ENCODE measurements at regions not wholly inside any gene's neighbourhood (a gene's known extent, or its start where the extent isn't known, plus 50 kb on each side); places are given as distances from the start of the nearest gene placed in this dataset.

DNA sequence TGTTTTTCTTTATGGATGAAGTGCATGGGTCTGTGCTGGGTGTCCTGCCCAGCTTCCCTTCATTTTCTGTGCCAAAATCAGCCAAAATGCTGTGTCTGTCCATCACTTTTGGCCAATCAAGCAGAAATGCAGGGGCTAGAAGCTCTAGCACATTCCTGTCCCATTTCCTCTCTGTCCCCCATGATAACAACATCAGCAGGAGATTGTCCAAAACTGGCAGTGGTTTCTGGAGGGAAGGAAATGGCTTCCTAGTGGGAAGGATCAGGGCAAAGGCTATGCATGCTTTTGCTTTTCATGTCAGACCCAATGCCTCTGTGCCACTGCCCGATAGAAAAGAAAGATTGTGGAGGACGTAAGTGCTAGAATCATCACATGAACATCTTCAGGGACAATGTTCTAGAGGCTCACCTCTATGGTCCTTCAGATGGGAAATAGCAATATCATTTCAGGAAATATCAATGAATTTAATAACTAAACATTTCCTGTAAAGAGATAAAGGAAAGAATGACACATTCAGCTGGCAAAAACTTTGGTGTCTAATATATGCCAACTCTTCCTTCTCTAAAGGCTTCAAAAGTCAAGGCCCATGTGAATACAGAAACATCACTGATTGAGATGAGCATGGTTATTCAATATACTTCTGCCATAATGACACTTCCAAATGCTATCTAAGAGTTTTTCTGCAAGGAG is 107.5 kb downstream of the SETD4 start:
- DNase-seq (ENCODE audit: low spot score), result no peak
- TF ChIP-seq, protein P1, sequence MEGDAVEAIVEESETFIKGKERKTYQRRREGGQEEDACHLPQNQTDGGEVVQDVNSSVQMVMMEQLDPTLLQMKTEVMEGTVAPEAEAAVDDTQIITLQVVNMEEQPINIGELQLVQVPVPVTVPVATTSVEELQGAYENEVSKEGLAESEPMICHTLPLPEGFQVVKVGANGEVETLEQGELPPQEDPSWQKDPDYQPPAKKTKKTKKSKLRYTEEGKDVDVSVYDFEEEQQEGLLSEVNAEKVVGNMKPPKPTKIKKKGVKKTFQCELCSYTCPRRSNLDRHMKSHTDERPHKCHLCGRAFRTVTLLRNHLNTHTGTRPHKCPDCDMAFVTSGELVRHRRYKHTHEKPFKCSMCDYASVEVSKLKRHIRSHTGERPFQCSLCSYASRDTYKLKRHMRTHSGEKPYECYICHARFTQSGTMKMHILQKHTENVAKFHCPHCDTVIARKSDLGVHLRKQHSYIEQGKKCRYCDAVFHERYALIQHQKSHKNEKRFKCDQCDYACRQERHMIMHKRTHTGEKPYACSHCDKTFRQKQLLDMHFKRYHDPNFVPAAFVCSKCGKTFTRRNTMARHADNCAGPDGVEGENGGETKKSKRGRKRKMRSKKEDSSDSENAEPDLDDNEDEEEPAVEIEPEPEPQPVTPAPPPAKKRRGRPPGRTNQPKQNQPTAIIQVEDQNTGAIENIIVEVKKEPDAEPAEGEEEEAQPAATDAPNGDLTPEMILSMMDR (IDR thresholded peaks at IDR 0.05; ENCODE audit: extremely low read depth, missing control alignments), result no peak

GRCh38 chr21:35948982-35949381 is 111.3 kb downstream of the SETD4 start:
- no peak for DNase-seq (ENCODE audit: low spot score)
- TF ChIP-seq, protein P1 (IDR thresholded peaks at IDR 0.05; ENCODE audit: extremely low read depth, missing control alignments), result no peak

DNA sequence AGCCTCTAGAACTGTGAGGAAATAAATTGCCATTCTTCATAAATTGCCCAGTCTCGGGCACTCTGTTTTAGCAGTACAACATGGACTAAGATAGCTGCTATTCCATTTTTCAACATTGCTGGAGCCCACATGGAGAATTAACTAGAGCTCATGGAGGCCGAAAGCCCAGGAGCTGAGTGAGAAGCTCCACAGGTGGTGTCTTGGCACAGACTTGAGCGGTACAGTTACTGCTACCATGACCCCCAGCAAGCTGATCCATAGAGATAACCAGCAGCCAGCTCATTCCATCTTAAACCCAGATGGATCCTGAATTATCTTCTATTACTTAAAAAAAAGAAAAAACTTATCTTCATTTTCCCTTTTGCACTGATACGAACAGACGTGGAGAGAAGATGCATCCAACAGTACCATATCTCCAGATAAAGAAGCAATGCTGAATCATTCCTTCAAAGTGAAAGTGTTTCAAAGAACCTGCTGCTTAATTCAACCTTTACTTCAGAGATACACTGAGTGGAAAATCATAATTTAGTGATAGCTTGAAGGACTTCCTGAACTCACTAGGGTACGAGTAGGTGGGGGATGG is 115.1 kb downstream of the SETD4 start:
- DNase-seq (ENCODE audit: low spot score), result no peak

GRCh38 chr21:35943752-35944151 is 116.6 kb downstream of the SETD4 start:
- no peak for DNase-seq (ENCODE audit: low spot score)

More for the DNA sequence above, 115.1 kb downstream of the SETD4 start:
- TF ChIP-seq, protein P1 (IDR thresholded peaks at IDR 0.05; ENCODE audit: extremely low read depth, missing control alignments), result no peak

DNA sequence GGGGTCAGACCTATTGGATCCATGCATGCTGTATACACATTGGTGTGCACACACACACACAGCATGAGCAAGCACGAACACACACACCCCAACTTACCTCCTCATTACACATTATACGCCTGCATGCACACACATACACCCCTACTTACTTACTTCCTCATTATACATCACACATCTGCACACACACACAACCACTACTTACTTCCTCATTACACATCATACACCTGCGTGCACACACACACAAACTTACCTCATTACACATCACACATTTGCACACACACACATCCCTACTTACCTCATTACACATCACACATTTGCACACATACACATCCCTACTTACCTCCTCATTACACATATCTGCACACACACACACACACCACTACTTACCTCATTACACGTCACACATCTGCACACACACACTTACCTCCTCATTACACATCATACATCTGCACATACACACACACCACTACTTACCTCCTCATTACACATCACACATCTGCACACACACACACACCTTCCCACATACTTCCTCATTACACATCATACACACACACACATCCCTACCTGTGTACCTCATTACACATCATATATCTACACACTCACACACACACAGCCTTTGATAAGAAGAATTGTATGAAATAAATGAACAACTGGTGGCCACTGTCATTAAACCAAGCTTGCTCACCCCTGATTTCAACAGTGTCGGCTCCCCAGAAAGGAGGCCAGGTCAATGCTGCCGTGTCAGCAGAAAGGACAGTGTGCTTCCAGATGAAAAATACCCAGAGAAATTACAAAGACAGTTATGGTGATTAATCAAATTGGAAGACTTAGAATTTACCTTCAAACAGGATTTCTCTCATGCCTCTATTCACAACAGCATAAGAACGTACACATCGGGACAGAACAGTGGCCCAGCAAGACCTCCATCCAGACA is 117.8 kb downstream of the SETD4 start:
- DNase-seq (ENCODE audit: low spot score), result no peak
- TF ChIP-seq, protein P1 (IDR thresholded peaks at IDR 0.05; ENCODE audit: extremely low read depth, missing control alignments), result no peak

More at GRCh38 chr21:35943752-35944151, 116.6 kb downstream of the SETD4 start:
- TF ChIP-seq, protein P1 (IDR thresholded peaks at IDR 0.05; ENCODE audit: extremely low read depth, missing control alignments), result no peak

GRCh38 chr21:35940074-35940927 is 120.0 kb downstream of the SETD4 start:
- DNase-seq (ENCODE audit: low spot score), result peak; percentile 50
- TF ChIP-seq, protein P1 (IDR thresholded peaks at IDR 0.05; ENCODE audit: extremely low read depth, missing control alignments), result peak; percentile 24
